ENCODE measurements at regions not wholly inside any gene's neighbourhood (a gene's known extent, or its start where the extent isn't known, plus 50 kb on each side); places are given as distances from the start of the nearest gene placed in this dataset.
A peak's percentile ranks its signal among the peaks of the same experiment; 100 is the strongest.
"Not testable (repeated sequence)": the region's sequence is repeated elsewhere in the genome, so short reads cannot be mapped to it uniquely, and the experiment has no call there.

- not testable (repeated sequence) for DNase-seq (ENCODE audit: low read depth in 2 of 2)
Measured at GRCh38 chr16:29169295-29169994, 184.6 kb downstream of the LAT start.

GRCh38 chr16:29168515-29169259, 183.8 kb downstream of the LAT start:
- not testable (repeated sequence) for DNase-seq (ENCODE audit: low read depth in 2 of 2)

- not testable (repeated sequence) for DNase-seq (ENCODE audit: low read depth in 2 of 2)
Measured at GRCh38 chr16:29164442-29165089, 179.7 kb downstream of the LAT start.

GRCh38 chr16:29160171-29160570, 175.3 kb downstream of the LAT start:
- DNase-seq (ENCODE audit: low read depth in 2 of 2), result not testable (repeated sequence)

- DNase-seq (ENCODE audit: low read depth in 2 of 2), result not testable (repeated sequence)
Measured at GRCh38 chr16:29159603-29160002, 174.8 kb downstream of the LAT start.

- no peak for DNase-seq (ENCODE audit: low read depth in 2 of 2)
Measured at GRCh38 chr16:29158785-29159184, 173.9 kb downstream of the LAT start.

GRCh38 chr16:29158031-29158784, 173.4 kb downstream of the LAT start:
- DNase-seq (ENCODE audit: low read depth in 2 of 2), result not testable (repeated sequence)

- DNase-seq (ENCODE audit: low read depth in 2 of 2), result not testable (repeated sequence)
Measured at GRCh38 chr16:29157051-29157923, 172.4 kb downstream of the LAT start.

GRCh38 chr16:29156511-29156910, 171.7 kb downstream of the LAT start:
- no peak for DNase-seq (ENCODE audit: low read depth in 2 of 2)

GRCh38 chr16:29155866-29156200, 171.0 kb downstream of the LAT start:
- DNase-seq (ENCODE audit: low read depth in 2 of 2), result not testable (repeated sequence)

- DNase-seq (ENCODE audit: low read depth in 2 of 2), result not testable (repeated sequence)
Measured at GRCh38 chr16:29155131-29155865, 170.4 kb downstream of the LAT start.

GRCh38 chr16:29154676-29155121, 169.8 kb downstream of the LAT start:
- DNase-seq (ENCODE audit: low read depth in 2 of 2), result no peak

- DNase-seq (ENCODE audit: low read depth in 2 of 2), result no peak
Measured at GRCh38 chr16:29154088-29154487, 169.2 kb downstream of the LAT start.

GRCh38 chr16:29153307-29153706, 168.5 kb downstream of the LAT start:
- DNase-seq (ENCODE audit: low read depth in 2 of 2), result not testable (repeated sequence)

- not testable (repeated sequence) for DNase-seq (ENCODE audit: low read depth in 2 of 2)
Measured at GRCh38 chr16:29152544-29153031, 167.7 kb downstream of the LAT start.

GRCh38 chr16:29151317-29151716, 166.5 kb downstream of the LAT start:
- no peak for DNase-seq (ENCODE audit: low read depth in 2 of 2)

GRCh38 chr16:29149912-29150311, 165.1 kb downstream of the LAT start:
- not testable (repeated sequence) for DNase-seq (ENCODE audit: low read depth in 2 of 2)

GRCh38 chr16:29148867-29149272, 164.0 kb downstream of the LAT start:
- DNase-seq (ENCODE audit: low read depth in 2 of 2), result peak; percentile 22 to 32

GRCh38 chr16:29148131-29148691, 163.4 kb downstream of the LAT start:
- DNase-seq (ENCODE audit: low read depth in 2 of 2), result peak in 1 of 2 donors; percentile 26

GRCh38 chr16:29147710-29148109, 162.9 kb downstream of the LAT start:
- not testable (repeated sequence) for DNase-seq (ENCODE audit: low read depth in 2 of 2)

Measured in stimulated activated CD4-positive, alpha-beta T cell treated with anti-CD3 and anti-CD28 coated beads, Interleukin-4, amount 100 ng/mL, for 48 hours (primary cell).